NCI-H82 treated with DMSO at 0.1 percent for 48 hours (cell line): ENCODE measurements at regions not wholly inside any gene's neighbourhood (a gene's known extent, or its start where the extent isn't known, plus 50 kb on each side); places are given as distances from the start of the nearest gene placed in this dataset.

Experiments used
- DNase-seq: peaks from one replicate; lab custom pipeline; 2025; ENCODE audit not compliant: unreplicated experiment; lab: John Stamatoyannopoulos, UW

DNA sequence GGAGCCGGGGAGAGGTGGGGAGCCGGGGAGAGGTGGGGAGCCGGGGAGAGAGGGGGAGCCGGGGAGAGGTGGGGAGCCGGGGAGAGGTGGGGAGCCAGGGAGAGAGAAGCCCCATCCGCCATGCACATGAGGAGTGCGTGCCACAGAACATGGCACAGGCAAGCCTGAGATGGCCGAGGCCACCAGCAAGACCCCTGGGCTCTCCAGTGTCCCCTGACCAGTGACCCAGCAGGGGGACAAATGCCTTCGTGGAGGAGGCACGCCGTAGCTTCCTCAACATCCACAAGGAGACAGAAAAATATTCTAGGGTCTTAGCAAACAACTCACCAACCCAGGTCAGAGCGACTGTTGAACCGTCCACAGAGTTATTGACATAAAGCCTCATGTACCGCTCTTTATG is 618.8 kb downstream of the TBC1D22A start:
- DNase-seq = no peak

DNA sequence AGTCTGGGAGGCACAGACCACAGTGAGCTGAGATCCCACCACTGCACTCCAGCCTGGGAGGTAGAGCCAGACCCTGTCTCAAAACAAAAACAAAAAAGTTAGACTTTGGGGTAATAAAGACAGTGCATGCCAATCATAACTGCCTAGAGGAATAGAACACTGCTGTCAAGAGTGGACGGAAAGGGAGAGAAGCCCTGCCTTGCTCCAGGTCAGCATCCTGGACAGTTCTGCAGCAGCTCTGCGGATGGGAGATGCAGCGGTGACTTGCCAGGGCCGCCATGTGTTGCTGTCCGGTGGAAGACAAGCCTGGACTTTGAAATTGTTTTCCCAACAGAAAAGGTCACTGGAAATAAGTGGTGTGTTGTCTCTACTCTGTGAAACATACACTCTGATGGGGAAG is 618.2 kb downstream of the TBC1D22A start:
- no peak for DNase-seq

DNA sequence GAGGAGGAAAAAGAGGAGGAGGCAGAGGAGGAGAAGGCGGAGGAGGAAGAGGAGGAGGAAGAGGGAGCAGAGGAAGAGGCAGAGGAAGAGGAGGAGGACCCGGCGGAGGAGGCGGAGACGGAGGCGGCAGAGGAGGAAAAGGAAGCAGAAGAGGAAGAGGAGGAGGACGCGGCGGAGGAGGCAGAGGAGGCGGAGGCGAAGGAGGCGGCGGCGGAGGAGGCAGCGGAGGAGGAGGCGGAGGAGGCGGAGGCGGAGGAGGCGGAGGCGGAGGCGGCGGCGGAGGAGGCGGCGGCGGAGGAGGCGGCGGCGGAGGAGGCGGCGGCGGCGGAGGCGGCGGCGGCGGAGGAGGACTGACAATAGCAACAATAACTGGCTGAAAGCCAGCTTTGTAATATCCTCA is 616.6 kb downstream of the TBC1D22A start:
- no peak for DNase-seq

DNA sequence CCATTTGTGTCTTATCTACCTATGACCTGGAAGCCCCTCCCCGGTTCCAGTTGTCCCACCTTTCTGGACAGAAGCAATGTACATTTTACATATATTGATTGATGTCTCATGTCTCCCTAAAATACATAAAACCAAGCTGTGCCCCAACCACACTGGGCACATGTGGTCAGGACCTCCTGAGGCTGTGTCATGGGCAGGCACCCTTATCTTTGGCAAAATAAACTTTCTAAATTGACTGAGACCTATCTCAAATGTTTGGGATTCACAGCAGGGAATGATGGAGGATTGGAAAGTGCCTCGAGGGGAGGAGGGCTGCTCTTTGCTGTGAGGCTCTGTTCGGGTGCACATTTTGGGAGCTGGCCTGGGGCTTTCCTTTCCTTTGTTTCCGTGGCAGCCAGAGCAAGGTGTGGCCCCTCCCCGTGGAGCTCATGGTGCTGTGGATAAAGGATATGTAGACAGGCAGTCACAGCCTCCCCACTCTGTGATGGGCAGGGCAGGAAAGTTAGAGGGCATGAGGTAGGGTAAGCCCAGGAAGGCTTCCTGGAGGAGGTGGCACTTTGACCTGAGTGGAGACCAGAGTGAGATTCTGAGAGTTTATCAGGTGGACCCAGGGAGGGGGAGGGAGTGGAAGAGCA is 615.6 kb downstream of the TBC1D22A start:
- DNase-seq = no peak

DNA sequence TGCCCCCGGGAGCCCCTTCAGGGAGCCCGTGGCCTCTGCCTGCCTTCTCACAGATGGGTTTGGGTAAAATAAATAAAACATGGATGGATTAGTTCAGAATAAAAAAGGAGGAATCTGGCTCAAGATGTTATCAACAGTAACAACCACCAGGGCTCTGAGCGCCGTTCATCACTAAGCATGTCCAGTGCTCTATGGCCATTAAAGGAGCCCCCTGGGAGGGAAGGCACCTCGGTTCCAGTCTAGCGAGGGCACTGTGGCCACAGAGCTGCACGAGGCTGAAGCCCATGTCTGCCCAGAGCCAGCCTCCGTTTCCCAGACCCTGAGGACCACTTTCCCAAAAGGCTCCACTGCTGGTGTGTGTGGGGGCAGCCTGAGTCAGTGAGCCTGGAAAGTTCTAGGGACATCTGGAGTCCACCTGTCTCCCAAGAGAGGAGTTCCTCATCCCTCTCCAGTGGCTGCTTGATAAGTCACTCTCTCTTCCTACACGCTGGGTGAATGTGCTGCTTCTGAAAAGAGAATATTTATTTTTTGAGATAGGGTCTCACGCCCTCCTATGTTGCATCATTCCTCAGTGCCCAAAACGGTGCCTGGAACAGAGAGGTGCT is 614.6 kb downstream of the TBC1D22A start:
- no peak for DNase-seq

DNA sequence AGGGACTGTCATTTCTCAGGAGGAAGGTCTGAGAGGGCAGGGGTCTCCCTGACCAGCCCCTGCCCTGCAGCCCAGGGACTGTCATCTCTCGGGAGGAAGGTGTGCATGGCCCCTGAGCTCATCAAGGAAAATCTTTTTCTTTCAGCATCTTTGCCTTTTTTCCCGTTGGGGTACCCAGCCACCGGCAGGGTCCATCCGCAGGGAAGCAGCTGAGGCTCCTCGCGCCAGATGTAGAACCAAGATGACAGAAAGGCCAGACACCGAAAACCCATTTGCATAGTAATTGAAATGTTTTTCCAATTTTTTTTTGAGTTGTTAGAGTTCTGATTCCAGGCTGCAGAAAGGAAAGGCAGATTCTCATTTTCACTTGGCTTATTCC is 613.9 kb downstream of the TBC1D22A start:
- DNase-seq = no peak

DNA sequence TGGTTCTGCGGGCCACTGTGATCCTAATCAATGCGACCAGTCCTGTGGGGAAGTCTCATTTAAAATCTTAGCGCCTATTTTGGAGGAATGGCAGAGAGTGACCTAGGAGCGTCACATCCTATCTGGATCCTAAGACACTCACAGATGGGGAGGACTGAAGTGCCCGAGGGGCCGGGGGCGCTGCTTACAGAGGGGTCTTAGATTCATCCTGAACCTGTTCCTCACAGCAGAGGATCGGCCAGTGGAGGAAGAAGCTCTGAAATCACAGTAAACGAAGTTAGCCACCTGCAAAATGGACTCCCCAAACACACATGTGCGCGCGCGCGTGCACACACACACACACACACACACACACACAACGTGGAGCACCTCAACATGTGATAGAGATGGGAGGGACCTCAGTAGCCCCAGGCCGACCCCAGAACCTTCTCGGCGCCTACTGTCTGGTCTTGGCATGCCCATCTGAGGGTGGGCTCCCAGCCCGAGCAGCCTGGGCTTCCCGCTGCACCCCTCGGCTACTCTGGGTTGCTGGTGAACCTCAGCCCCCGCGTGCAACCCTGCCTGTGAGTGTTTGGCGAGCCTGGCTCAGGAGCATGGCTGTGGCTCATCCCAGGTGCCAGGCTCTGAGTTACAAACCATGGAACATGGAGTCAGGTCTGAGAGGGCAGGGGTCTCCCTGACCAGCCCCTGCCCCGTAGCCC is 613.3 kb downstream of the TBC1D22A start:
- no peak for DNase-seq

DNA sequence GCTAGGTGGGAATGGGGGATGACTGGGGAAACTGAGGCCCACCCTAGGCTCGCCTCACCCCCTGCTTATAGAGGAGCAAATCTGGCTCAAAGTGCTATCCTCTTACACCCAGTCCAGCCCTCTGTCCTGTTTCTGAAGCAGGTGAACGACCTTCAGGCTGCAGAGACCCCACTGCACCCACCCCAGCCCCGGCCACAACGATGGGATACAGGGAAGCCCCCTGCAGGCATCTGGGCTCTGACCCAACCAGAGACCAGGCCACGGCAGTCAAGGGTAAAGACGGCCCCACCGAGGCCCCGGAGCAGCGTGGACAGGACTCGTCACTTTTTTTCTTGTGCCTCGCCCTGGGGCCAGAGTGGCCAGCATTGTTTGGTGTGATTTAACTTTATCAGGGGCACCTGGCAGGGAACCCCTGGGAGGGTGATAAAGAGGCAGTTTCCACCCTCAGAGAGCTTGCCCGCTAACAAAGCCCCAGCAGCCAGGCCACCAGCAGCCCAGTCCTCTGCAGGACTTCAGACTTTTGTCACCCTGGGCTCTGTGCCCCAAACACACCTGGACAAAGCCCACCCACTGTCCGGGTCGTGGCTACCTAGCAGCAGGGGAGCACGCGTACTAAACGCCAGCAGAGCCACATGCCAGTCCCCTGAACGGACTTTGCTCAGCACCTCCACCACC is 612.6 kb downstream of the TBC1D22A start:
- DNase-seq = no peak

DNA sequence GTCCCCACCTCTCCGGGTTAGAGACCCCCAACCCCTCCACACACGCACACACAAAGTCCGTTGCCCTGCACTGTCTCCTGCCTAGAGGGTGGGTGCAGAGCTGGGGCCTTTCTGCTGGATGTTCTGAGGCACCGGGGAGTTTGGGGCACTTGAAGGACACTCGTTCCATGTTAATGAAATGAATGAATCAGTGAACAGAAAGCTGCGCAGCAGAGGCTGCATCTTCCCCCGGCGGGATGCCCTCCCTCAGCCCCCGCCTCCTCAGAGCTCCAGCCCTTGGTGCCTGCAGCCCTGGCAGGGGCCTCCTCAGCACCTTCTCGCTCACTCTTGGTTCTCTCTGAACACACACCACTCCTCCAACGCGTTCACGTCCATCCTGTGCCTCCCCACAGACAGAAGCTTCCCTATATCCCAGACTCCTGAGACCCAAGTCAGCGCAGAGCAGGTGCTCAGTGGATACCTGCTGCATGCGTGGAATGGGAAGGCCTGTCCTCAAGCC is 611.9 kb downstream of the TBC1D22A start:
- no peak for DNase-seq

DNA sequence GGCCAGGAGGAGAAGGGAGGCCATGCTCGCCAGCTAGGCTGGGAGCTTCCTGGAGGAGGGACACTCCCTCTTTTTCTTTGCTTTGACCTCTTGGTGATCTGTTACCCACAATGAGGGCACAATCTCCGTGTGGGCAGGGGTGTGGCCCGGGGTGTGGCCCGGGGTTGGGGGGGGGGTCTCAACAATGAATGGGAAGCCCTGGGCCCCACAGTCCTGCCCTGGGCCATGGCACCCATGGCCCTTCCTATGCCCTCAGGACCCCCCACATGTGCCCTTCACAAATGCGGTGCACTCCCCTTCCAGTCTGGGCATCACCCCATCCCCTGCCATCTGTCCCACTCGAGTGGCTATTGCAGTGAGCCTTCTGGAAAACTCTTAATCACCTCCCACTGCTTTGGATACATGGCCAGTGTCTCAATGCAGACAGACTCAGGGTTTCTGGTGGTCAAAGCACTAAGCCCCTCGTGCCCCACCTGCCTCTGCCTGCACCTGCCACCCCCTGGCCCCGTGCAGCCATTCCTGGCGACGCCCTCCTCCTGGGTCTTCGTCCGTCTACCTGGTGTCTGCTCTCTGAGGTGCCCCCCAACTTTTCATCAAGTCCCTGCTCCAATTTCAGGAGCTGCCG is 611.3 kb downstream of the TBC1D22A start:
- DNase-seq = no peak

DNA sequence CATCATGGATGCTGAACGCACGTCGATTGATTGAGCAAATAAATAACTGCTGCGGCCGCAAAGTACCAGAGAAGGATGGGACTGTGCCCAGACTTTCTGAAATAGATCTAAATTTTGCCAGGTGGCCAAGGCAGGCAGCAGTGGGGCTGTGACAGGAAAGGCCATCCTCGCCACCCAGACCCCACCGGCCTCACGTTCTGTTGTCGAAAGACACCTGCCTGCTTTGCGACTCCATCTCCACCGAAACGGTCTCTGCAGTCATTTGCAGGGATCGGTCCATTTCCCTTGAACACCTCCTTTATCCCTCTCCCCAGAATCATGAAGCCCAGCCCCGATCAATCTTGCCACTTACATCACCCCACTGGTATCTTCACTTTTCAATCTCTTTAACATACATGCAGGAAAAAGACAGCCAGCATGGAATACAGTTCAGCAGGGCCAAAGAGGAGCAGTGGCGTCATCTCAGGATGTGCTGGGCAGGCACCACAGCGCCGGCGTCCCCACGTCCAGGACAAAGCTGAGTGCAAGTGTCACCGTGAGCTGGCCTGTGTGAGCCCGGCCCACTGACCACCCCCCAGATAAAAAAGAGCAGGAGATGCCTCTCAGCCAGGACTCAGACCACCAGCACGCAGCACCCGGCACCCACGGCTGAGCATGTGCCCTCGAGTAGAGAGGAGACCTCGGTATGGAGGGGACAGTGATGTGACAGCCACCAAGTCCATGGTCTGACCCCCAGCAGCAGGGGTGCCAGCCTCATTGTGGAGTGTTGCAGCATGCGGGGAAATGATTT is 610.3 kb downstream of the TBC1D22A start:
- DNase-seq = no peak

DNA sequence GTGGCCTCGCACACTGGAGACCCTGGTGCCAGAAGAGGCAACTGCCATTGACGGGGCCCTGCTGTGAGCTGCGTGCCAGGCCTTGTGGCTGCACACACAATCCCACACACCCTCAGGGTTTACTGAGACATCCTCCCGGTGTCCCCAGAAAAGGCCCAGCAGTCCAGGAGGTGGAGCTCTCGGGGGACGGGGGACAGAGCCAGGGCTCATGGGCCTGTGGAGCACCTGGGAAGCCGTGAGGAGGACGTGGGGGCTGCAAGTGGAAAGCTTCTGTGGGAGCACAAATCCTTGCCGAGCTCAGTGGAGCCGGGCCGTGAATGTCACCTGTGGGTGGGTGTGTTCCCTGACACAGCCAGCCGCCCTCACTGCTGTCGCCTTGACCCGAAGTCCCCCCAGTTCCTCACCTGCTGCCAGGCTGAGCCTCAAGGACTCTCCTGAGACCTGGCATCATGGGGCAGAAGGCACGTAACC is 609.7 kb downstream of the TBC1D22A start:
- DNase-seq = no peak

DNA sequence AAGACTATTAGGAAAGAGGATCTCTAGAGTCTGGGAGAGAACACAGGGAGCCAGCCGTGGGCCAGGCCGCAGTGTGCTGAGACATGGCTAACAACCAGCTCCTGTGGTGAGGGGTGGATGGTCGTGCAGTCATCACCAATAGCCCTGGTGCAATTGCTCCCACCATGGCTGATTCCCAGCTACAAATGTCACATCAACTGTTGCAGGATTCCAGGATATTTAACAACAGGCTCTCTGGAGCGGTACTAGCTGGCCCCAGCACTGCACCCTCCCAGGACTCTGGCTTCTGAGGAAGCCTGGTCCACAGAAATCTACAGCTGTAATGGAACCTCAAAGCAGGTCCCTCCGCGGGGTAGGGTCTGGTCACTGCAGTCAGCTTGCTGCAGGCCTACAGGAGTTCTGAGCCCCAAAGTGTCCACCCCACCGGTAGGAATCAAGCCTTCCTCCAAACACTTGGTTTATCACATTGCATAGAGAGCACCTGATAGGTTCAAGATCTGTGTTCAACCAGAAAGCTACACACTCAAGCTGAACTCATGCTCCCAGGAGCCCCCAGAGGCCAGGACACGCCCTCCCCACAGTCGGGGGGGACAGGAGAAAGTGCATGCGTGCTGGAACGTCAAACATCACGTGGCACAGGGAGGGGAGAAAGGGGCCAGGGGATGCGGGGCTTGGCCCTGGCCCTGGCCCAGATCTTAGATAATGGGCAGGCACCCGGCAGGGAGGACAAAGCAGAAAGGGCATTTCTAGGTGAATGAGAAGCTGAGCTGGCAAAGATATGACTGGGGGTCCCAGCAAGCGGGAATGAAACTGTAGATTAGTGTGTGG is 609.0 kb downstream of the TBC1D22A start:
- no peak for DNase-seq

DNA sequence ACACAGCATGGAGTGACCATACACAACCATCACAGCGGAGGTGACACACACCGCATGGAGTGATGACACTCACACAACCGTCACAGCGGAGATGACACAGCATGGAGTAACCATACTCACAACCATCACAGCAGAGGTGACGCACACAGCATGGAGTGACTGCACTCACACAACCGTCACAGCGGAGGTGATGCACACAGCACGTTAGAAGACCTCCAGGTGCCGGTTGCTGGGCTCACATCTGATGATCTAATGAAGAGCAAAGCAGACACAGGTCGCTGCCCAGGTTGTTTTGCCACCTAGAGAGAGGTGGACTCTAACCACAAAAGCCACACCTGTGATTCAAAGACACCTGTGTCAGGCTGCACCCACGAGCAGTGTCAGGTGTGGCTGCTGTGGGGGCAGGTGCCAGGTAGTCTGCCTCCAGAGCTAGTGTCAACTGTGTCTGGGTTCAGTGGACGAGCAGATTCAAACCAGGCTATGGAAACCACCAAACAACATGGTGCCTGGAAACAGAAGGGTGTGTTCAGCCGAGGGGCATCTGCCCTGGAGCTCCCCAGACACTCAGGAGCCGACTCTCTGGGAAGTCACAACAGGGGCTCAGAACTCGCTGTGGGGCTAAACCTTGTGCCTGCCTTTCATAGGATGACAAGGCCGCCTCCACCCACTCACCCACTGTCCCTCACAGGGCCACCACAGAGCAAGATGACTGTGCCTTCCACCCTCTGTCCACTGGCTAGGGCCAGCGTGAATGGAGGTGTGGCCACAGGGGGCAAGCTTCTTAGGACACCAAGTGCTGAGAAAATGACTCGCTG is 608.2 kb downstream of the TBC1D22A start:
- DNase-seq = no peak

DNA sequence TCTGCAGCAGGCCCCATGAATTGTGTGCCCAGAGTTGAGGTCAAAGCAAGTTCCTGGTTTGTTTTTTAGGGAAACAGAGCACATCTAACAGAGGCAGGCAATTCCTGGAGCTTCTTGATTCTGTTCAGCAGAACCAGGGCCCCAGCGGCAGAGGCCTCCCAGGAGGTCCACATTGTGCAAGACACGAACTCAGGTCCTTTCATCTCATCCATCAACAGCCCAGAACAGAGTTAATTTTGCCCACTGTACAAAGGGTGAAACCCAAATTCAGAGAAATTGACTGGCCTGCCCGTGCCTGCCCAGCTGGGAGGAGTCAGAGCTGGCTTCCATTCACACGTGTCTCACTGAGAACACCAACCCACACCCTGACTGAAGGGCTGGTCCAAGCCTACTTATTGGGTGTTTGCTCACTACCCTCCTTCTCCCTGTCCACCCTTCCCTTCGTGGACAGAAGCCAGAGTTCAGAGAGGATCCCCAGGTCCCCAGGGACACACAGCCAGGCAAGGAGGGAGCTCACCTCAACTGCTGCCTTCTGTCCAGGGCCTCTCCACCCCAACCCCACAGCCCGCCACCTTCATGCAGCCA is 607.1 kb downstream of the TBC1D22A start:
- no peak for DNase-seq

DNA sequence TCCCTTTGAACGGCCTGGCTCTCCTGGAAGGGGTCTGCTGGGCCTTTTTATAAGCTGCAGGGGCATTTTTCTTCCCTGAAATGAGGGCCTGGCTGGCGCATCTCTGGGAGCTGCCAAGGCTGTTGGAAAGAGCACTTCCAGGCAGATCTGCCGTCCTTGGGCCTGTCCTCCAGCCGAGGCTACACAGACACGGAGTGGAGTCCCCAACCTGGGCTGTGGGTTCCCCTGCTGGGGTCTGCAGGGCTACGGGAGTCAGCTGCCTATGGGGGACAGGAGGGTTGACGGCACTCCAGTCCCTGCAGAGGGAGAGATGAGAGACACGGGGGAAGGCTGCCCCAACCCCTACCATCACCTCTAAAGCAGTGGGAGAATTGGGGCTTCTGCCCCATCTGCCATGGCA is 606.6 kb downstream of the TBC1D22A start:
- no peak for DNase-seq

DNA sequence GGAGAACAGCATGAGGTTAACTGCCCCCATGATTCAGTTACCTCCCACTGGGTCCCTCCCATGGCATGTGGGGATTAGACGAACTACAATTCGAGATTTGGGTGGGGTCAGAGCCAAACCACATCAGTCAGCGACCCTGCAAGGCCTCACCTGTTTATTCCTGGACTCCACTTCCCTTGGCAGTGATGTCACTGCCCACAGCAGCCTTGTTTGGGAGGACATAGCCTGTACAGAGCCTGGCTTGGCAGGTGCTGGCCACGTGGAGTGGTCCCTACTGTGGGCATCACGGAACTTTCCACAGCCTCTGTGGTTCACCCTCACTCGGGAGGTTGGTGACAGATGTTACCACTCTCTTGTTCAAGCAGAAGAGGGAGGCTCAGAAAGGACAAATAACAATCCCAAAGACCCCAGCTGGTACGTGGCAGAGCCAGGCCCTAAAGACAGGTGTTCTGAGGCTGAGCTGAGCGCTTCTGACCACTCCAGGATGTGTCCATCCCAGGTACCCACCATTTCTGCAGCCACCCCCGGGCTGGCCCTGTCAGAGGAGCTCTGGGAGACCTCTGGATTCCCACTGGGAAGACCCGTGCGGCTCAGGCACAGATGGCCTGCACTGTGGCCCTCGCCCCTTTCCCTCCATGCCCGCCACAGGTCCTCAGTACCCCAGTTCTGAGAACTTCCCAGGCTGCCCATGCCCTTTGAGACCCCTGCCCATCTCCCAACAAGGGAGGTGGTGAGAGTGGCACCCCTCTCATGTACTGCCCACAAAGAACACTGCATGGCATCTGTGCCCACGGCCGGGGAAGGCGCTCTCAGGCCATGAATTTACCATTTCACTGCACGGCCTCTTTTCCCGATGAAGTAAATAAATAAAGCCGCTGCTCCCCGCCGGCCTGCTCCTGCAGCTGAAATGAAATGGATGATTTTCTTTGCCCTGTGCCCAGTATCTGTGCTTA is 605.8 kb downstream of the TBC1D22A start:
- DNase-seq = no peak
